ENCODE measurements at regions not wholly inside any gene's neighbourhood (a gene's known extent, or its start where the extent isn't known, plus 50 kb on each side); places are given as distances from the start of the nearest gene placed in this dataset.
"Not testable (repeated sequence)": the region's sequence is repeated elsewhere in the genome, so short reads cannot be mapped to it uniquely, and the experiment has no call there.

GRCh38 chr4:116244771-116245170, 840.6 kb downstream of the TRAM1L1 start:
- Mint-ChIP-seq H3K27me3 (no peaks in the 10 kb centered on the region), H3K36me3 (ENCODE audit: low read depth) (no peaks in the 10 kb centered on the region), H3K4me3 (no peak overlapping the region), H3K27ac (no peak overlapping the region), H3K9me3 (no peaks in the 10 kb centered on the region), H3K4me1 (ENCODE audit: low read depth) (no peaks in the 10 kb centered on the region)
- TF ChIP-seq CTCF (IDR thresholded peaks at IDR 0.05), result no peak
- DNase-seq, result no peak
- intact Hi-C loops (cut with micrococcal nuclease), result no loop called here
- POLR2A ChIA-PET, result no interaction called here
- CTCF ChIA-PET, result no interaction called here
- no peak for ATAC-seq

- DNase-seq (no peak), ATAC-seq (no peak)
- H3K9me3 Mint-ChIP-seq, result no peaks in the 10 kb centered on the region
- no peak for TF ChIP-seq CTCF (IDR thresholded peaks at IDR 0.05)
- no peaks in the 10 kb centered on the region for H3K4me1 Mint-ChIP-seq (ENCODE audit: low read depth)
- no peak overlapping the region for H3K27ac Mint-ChIP-seq
- no peaks in the 10 kb centered on the region for H3K36me3 Mint-ChIP-seq (ENCODE audit: low read depth)
- ChIA-PET POLR2A (no interaction called here), CTCF (no interaction called here)
- no peak overlapping the region for H3K4me3 Mint-ChIP-seq
- no peaks in the 10 kb centered on the region for H3K27me3 Mint-ChIP-seq
- intact Hi-C loops (cut with micrococcal nuclease), result no loop called here
Observed at GRCh38 chr4:116243431-116243830, 841.9 kb downstream of the TRAM1L1 start.

GRCh38 chr4:116233971-116234370, 851.4 kb downstream of the TRAM1L1 start:
- no peaks in the 10 kb centered on the region for H3K36me3 Mint-ChIP-seq (ENCODE audit: low read depth)
- POLR2A ChIA-PET, result no interaction called here
- no peak overlapping the region for H3K4me3 Mint-ChIP-seq
- CTCF ChIA-PET, result no interaction called here
- DNase-seq (no peak), ATAC-seq (no peak)
- no peaks in the 10 kb centered on the region for H3K27me3 Mint-ChIP-seq
- intact Hi-C loops (cut with micrococcal nuclease), result no loop called here
- H3K4me1 Mint-ChIP-seq (ENCODE audit: low read depth), result no peaks in the 10 kb centered on the region
- no peaks in the 10 kb centered on the region for H3K9me3 Mint-ChIP-seq
- H3K27ac Mint-ChIP-seq, result no peak overlapping the region
- TF ChIP-seq CTCF (IDR thresholded peaks at IDR 0.05), result no peak

GRCh38 chr4:116231999-116232398, 853.4 kb downstream of the TRAM1L1 start:
- CTCF ChIA-PET; H3K27me3 Mint-ChIP-seq; H3K4me1 Mint-ChIP-seq (ENCODE audit: low read depth); DNase-seq; H3K9me3 Mint-ChIP-seq; H3K36me3 Mint-ChIP-seq (ENCODE audit: low read depth); ATAC-seq; intact Hi-C loops (cut with micrococcal nuclease); H3K27ac Mint-ChIP-seq; H3K4me3 Mint-ChIP-seq; POLR2A ChIA-PET: not testable (repeated sequence)

GRCh38 chr4:116229420-116229819, 856.0 kb downstream of the TRAM1L1 start:
- ChIA-PET POLR2A (no interaction called here), CTCF (no interaction called here)
- Mint-ChIP-seq H3K27me3 (no peaks in the 10 kb centered on the region), H3K27ac (no peak overlapping the region), H3K4me1 (ENCODE audit: low read depth) (no peaks in the 10 kb centered on the region), H3K9me3 (no peaks in the 10 kb centered on the region), H3K4me3 (no peak overlapping the region), H3K36me3 (ENCODE audit: low read depth) (no peaks in the 10 kb centered on the region)
- intact Hi-C loops (cut with micrococcal nuclease), result no loop called here
- TF ChIP-seq CTCF (IDR thresholded peaks at IDR 0.05), result no peak
- no peak for DNase-seq
- ATAC-seq, result no peak

- Mint-ChIP-seq H3K9me3 (no peaks in the 10 kb centered on the region), H3K36me3 (ENCODE audit: low read depth) (no peaks in the 10 kb centered on the region), H3K27ac (no peak overlapping the region), H3K27me3 (no peaks in the 10 kb centered on the region), H3K4me3 (no peak overlapping the region), H3K4me1 (ENCODE audit: low read depth) (no peaks in the 10 kb centered on the region)
- CTCF ChIA-PET, result no interaction called here
- no peak for TF ChIP-seq CTCF (IDR thresholded peaks at IDR 0.05)
- POLR2A ChIA-PET, result no interaction called here
- intact Hi-C loops (cut with micrococcal nuclease), result no loop called here
- ATAC-seq, result no peak
- no peak for DNase-seq
Observed at GRCh38 chr4:116223040-116223732, 862.2 kb downstream of the TRAM1L1 start.

Data from activated CD8-positive, alpha-beta T cell treated with anti-CD3 and anti-CD28 coated beads for 36 hours (primary cell).